Gastroesophageal sphincter (tissue), 4 donors: ENCODE measurements at regions not wholly inside any gene's neighbourhood (a gene's known extent, or its start where the extent isn't known, plus 50 kb on each side); places are given as distances from the start of the nearest gene placed in this dataset.

Experiments
- ATAC-seq: fragments of 150-250 bp; one replicate; pipeline ENCODE4 v1.9.1; 2016; ENCODE audit warnings: mild to moderate bottlenecking, moderate library complexity
- H3K27ac ChIP-seq, 4 donors: fragments of 200-600 bp; sonication (generic) in 3 of 4; 1 replicate in 3 of 4; 2 replicates in 1 of 4; pipeline ENCODE4 v1.5.1; 2016 to 2019
- H3K27me3 ChIP-seq: fragments of 200-600 bp; sonication (generic); one replicate; pipeline ENCODE4 v1.5.1; 2019
- H3K36me3 ChIP-seq, 2 donors: fragments of 200-600 bp; sonication (generic); one replicate each; pipeline ENCODE4 v1.5.1; 2019; ENCODE audit warnings: control low read depth in 1 of 2
- H3K4me1 ChIP-seq, 3 donors: fragments of 200-600 bp; sonication (generic); 1 replicate in 2 of 3; 2 replicates in 1 of 3; pipeline ENCODE4 v1.5.1; 2016 to 2019; ENCODE audit warnings: control low read depth in 2 of 3
- H3K4me3 ChIP-seq, 2 donors: fragments of 200-600 bp; sonication (generic); one replicate each; pipeline ENCODE4 v1.5.1; 2019; ENCODE audit warnings: mild to moderate bottlenecking in 1 of 2, moderate library complexity in 1 of 2
- H3K9me3 ChIP-seq, 3 donors: fragments of 200-600 bp; sonication (generic); one replicate each; pipeline ENCODE4 v1.5.1; 2017 to 2019; ENCODE audit warnings: control low read depth in 2 of 3
- CTCF ChIP-seq, 4 experiments: fragments of 200-600 bp in 2 of 4; fragments of 450-650 bp in 2 of 4; sonication (generic) in 1 of 4; IDR thresholded peaks; one replicate each; pipeline ENCODE4 v1.5.1; 2017 to 2019; ENCODE audit warnings: antibody characterized with exemption in 4 of 4, mild to moderate bottlenecking in 2 of 4, moderate library complexity in 2 of 4
- EP300 ChIP-seq: sonication (generic); formaldehyde crosslinking; IDR thresholded peaks from one replicate; pipeline ENCODE4 v1.6.1; 2017; ENCODE audit warnings: antibody characterized with exemption, mild to moderate bottlenecking
- POLR2A ChIP-seq, 2 donors: fragments of 450-650 bp; IDR thresholded peaks; one replicate each; pipeline ENCODE4 v1.6.1; 2017; ENCODE audit warnings: antibody characterized with exemption in 2 of 2, mild to moderate bottlenecking in 2 of 2, moderate library complexity in 1 of 2
- POLR2AphosphoS5 ChIP-seq: sonication (generic); formaldehyde crosslinking; IDR thresholded peaks from one replicate; pipeline ENCODE4 v1.6.1; 2017; ENCODE audit warnings: antibody characterized with exemption
- WGBS, 2 donors: methylation state at CpG; one replicate each; pipeline ENCODE4 v1.1.5; 2018; ENCODE audit warnings: low coverage in 1 of 2; 5-methylcytosine and 5-hydroxymethylcytosine counted together

DNA sequence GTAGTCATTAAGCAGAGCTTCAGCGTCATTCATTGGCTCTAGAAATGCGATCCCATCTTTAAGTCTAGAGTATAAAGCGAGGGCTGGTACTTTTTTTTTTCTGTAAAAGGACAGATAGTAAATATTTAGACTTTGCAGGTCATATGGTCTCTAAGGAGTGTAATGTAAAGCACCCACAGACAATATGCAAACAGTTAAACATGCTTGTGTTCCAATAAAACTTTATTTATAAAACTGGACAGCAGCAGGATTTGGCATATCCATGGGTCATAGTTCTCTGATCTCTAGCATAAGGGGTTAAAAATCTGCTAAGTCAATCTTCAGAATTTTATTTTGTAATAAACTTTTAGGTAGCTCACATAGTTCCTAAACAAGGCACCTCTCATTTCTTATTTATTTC lies 226.8 kb upstream of the TBC1D5 start:
- 88 to 97% methylated on average over 3 of the region's 3 CpGs for WGBS, 2 donors
- Histone ChIP-seq H3K4me3 (no peak overlapping the region), H3K4me1 (peaks cover 0 to 15% (median 2%) of the 10 kb centered on the region in 3 donors), H3K27ac (no peak overlapping the region), H3K9me3 (no peaks in the 10 kb centered on the region), H3K27me3 (no peaks in the 10 kb centered on the region), H3K36me3 (no peaks in the 10 kb centered on the region)
- TF ChIP-seq CTCF (IDR thresholded peaks at IDR 0.05) (no peak), POLR2A (IDR thresholded peaks at IDR 0.05) (no peak), POLR2AphosphoS5 (no peak), EP300 (no peak)
- ATAC-seq = no peak

GRCh38 chr3:17967953-17968607 lies 225.6 kb upstream of the TBC1D5 start:
- ATAC-seq = no peak
- no peaks in the 10 kb centered on the region for H3K27me3 ChIP-seq
- no peak overlapping the region for H3K27ac ChIP-seq

DNA sequence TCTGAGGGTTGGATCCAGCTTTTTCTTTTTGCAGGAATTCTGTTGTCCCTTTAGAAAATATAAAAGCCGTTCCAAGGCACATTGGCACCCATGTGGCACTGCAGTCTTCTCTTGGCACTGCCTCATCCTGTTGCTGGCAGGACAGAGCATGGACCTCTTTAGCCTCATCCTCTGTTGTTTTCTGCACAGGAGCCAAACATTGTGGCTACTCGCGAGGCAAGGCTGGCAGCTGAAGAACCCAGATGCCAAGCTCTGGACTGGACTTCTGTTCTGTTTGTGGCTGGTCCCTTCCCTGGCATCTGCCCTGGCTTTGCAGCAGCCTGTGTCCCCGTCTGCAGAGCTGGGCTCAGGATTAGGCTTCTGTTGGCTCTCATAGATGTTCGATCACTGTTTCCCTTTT lies 224.7 kb upstream of the TBC1D5 start:
- H3K9me3 ChIP-seq = no peaks in the 10 kb centered on the region
- no peaks in the 10 kb centered on the region for H3K4me1 ChIP-seq
- H3K4me3 ChIP-seq = no peak overlapping the region
- no peak for ATAC-seq
- no peaks in the 10 kb centered on the region for H3K36me3 ChIP-seq
- no peak overlapping the region for H3K27ac ChIP-seq
- TF ChIP-seq POLR2AphosphoS5 = no peak
- no peak for TF ChIP-seq POLR2A (IDR thresholded peaks at IDR 0.05)
- no peak for TF ChIP-seq CTCF (IDR thresholded peaks at IDR 0.05)
- no peak for TF ChIP-seq EP300
- H3K27me3 ChIP-seq = no peaks in the 10 kb centered on the region
- WGBS, 2 donors = 100% methylated on average over 2 of the region's 5 CpGs; no CpG with 5 or more reads in 1 of the 2 donors

More at GRCh38 chr3:17967953-17968607, 225.6 kb upstream of the TBC1D5 start:
- H3K4me1 ChIP-seq = peaks cover 0 to 9% (median 2%) of the 10 kb centered on the region in 3 donors
- H3K36me3 ChIP-seq = no peaks in the 10 kb centered on the region
- H3K4me3 ChIP-seq = no peak overlapping the region
- no peak for TF ChIP-seq POLR2AphosphoS5
- no peak for TF ChIP-seq EP300
- TF ChIP-seq POLR2A (IDR thresholded peaks at IDR 0.05) = no peak
- TF ChIP-seq CTCF (IDR thresholded peaks at IDR 0.05) = no peak
- WGBS, 2 donors = 49 to 72% methylated on average over 2 of the region's 2 CpGs
- no peaks in the 10 kb centered on the region for H3K9me3 ChIP-seq

DNA sequence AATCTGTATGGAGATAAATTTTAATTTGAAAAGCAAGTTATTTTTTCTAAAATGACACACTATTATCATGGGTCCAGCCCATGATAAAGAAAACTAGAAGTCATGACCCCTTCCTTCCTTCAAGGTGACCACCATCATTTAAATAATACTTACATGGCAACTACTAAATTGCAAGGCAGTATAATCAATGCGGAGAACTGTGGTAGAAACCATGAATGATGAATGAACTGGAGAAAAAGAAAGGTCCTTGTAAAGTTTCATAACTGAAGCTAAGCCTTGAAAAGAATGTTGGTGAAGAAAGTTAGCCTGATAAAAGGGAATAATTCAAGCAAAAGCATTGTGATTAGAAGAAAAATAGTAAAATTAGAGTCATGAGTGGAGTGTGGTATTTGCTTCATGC lies 222.9 kb upstream of the TBC1D5 start:
- Histone ChIP-seq H3K27ac (no peak overlapping the region), H3K4me1 (no peaks in the 10 kb centered on the region), H3K27me3 (no peaks in the 10 kb centered on the region), H3K36me3 (no peaks in the 10 kb centered on the region), H3K4me3 (no peak overlapping the region), H3K9me3 (no peaks in the 10 kb centered on the region)
- TF ChIP-seq POLR2AphosphoS5 = no peak
- TF ChIP-seq POLR2A (IDR thresholded peaks at IDR 0.05) = no peak
- no peak for TF ChIP-seq CTCF (IDR thresholded peaks at IDR 0.05)
- TF ChIP-seq EP300 = no peak
- 76 to 93% methylated on average over 1 of the region's 1 CpG for WGBS, 2 donors
- no peak for ATAC-seq

DNA sequence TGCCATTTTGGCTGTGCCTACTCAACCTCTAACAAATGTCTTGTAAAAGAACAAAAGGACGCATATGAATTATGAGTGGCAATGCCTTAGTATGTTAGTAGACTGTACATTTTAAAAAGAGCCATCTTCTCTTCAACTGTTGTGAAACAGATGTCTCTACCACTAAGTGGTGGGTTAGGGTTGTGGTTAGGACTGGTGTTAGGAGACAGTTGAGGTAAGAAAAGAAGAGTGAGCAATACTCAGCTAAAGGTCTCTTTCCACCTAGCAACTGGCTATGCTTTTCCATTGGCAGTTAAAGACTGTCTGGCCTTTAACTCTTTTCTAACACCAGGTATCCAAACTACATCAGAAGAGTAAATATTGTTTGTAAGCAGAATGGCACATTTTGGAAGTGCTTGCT lies 221.7 kb upstream of the TBC1D5 start:
- H3K36me3 ChIP-seq = no peaks in the 10 kb centered on the region
- H3K4me3 ChIP-seq = no peak overlapping the region
- 89% methylated on average over 1 of the region's 1 CpG; no CpG with 5 or more reads in 1 of the 2 donors for WGBS, 2 donors
- H3K27me3 ChIP-seq = no peaks in the 10 kb centered on the region
- ATAC-seq = no peak
- no peaks in the 10 kb centered on the region for H3K9me3 ChIP-seq
- TF ChIP-seq POLR2A (IDR thresholded peaks at IDR 0.05) (no peak), EP300 (no peak), POLR2AphosphoS5 (no peak), CTCF (IDR thresholded peaks at IDR 0.05) (no peak)
- H3K4me1 ChIP-seq = no peaks in the 10 kb centered on the region
- no peak overlapping the region for H3K27ac ChIP-seq
